Middle frontal gyrus (tissue), 1 donor: ENCODE measurements at regions not wholly inside any gene's neighbourhood (a gene's known extent, or its start where the extent isn't known, plus 50 kb on each side); places are given as distances from the start of the nearest gene placed in this dataset.

Experiments
- DNase-seq: peaks from one replicate; pipeline ENCODE4 v3.0.0-alpha.2; 2015; ENCODE audit warnings: low spot score; ENCODE audit errors: extremely low spot score

GRCh38 chr6:1123386-1124375 lies 188.2 kb upstream of the FOXQ1 start:
- DNase-seq = no peak

GRCh38 chr6:1122083-1122482 lies 189.8 kb upstream of the FOXQ1 start:
- no peak for DNase-seq

- no peak for DNase-seq
Measured at GRCh38 chr6:1118287-1118647, 193.6 kb upstream of the FOXQ1 start.

- DNase-seq = no peak
Measured at GRCh38 chr6:1117530-1118286, 194.2 kb upstream of the FOXQ1 start.

GRCh38 chr6:1116149-1116548 lies 195.7 kb upstream of the FOXQ1 start:
- no peak for DNase-seq

- DNase-seq = no peak
Measured at GRCh38 chr6:1113916-1114540, 197.9 kb upstream of the FOXQ1 start.

- DNase-seq = no peak
Measured at GRCh38 chr6:1111361-1111760, 200.5 kb upstream of the FOXQ1 start.

GRCh38 chr6:1110941-1111349 lies 201.0 kb upstream of the FOXQ1 start:
- no peak for DNase-seq

- no peak for DNase-seq
Measured at GRCh38 chr6:1110164-1110563, 201.7 kb upstream of the FOXQ1 start.

- DNase-seq = no peak
Measured at GRCh38 chr6:1109134-1109533, 202.8 kb upstream of the FOXQ1 start.

GRCh38 chr6:1108198-1108597 lies 203.7 kb upstream of the FOXQ1 start:
- DNase-seq = no peak

- no peak for DNase-seq
Measured at GRCh38 chr6:1107578-1107977, 204.3 kb upstream of the FOXQ1 start.

- DNase-seq = no peak
Measured at GRCh38 chr6:1105833-1106400, 206.0 kb upstream of the FOXQ1 start.

- no peak for DNase-seq
Measured at GRCh38 chr6:1104988-1105670, 206.8 kb upstream of the FOXQ1 start.

- no peak for DNase-seq
Measured at GRCh38 chr6:1103945-1104623, 207.8 kb upstream of the FOXQ1 start.

GRCh38 chr6:1103021-1103420 lies 208.9 kb upstream of the FOXQ1 start:
- no peak for DNase-seq

- no peak for DNase-seq
Measured at GRCh38 chr6:1100269-1100668, 211.6 kb upstream of the FOXQ1 start.

GRCh38 chr6:1099264-1099663 lies 212.6 kb upstream of the FOXQ1 start:
- DNase-seq = no peak

GRCh38 chr6:1096967-1097765 lies 214.7 kb upstream of the FOXQ1 start:
- DNase-seq = no peak

GRCh38 chr6:1094306-1094705 lies 217.6 kb upstream of the FOXQ1 start:
- peak; percentile 24 for DNase-seq
